Amygdala (tissue), 56 donors: ENCODE measurements at regions not wholly inside any gene's neighbourhood (a gene's known extent, or its start where the extent isn't known, plus 50 kb on each side); places are given as distances from the start of the nearest gene placed in this dataset.
"Not testable (repeated sequence)": the region's sequence is repeated elsewhere in the genome, so short reads cannot be mapped to it uniquely, and the experiment has no call there.

Source experiments
- DNase-seq, 56 donors: peaks; one replicate each; lab custom pipeline; 2025; lab: John Stamatoyannopoulos, UW

DNA sequence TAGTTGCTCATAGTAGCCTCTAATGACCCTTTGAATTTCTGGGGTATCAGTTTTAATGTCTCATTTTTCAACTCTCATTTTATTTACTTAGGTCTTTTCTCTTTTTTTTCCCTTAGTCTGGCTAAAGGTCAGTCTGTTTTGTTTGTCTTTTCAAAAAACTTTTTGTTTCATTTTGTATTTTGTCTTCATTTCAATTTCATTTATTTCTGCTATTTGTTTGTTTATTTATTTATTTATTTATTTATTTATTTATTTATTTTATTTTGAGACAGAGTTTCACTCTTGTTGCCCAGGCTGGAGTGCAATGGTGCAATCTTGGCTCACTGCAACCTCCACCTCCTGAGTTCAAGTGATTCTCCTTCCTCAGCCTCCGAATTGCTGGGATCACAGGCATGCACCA, 1076.9 kb downstream of the PCDH7 start:
- not testable (repeated sequence) for DNase-seq

DNA sequence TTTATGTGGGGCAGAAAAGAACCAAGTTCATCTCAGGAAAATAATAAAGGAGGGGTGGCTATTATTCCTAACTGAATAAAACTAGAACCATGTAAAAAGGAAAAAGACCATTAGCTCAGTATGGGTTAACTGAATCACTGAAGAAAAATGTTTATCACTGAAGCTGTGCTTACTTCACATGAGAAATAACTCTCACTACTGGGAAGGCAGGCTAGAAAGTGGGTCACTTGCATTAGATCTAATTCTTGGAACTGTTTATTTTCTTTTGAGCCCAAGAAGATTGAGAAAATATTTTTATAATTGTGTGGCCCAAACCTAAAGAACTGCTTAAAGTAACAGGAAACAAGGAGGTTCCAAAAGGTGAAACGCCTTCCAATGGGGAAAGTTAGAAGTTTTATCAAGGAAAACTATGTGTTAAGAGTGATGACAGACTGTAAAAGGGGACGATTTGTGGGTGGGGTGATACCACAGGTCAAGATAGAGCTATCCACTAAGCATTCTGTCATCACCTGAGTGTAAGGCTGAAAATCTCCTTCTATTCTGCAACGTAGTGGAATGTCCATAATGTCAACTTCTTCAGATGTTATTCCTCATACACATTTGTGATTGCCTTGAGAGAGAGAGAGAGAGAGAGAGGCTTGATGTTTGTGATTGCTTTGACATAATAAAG, 1083.5 kb downstream of the PCDH7 start:
- DNase-seq, result no peak

DNA sequence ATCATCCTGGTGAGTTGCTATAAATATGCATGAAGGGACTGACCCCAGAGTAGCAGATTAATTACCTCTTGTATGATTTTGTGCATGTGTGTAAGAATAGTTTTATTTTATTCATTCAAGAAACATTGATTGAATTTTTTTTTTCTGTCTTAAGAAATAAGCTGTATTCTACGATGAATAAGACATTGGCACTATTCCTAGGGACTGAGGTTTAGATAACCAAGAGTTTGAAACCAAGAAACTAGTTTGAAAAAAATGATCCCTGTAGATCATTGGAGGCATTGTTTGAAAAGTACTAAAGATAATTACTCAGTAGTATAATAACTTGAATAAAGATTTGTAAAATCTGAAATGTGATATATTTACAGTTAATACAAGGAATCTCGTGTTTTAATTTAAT, 1086.9 kb downstream of the PCDH7 start:
- DNase-seq, result no peak

DNA sequence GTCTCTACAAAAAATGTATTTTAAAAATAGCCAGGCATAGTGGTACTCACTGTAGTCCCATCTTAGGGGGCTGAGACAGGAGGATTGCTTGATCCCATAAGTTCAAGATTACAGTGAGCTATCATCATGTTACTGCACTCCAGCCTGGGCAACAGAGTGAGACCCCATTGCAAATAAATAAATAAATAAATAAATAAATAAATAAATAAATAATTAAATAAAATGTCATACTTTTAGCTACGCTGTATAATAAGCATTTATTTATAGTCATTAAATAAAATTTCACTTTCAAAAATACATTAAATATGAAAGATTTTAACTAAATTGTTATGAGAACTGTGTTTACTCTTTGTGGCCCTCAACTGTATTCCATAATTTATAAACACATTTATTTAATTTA, 1124.2 kb downstream of the PCDH7 start:
- no peak for DNase-seq

DNA sequence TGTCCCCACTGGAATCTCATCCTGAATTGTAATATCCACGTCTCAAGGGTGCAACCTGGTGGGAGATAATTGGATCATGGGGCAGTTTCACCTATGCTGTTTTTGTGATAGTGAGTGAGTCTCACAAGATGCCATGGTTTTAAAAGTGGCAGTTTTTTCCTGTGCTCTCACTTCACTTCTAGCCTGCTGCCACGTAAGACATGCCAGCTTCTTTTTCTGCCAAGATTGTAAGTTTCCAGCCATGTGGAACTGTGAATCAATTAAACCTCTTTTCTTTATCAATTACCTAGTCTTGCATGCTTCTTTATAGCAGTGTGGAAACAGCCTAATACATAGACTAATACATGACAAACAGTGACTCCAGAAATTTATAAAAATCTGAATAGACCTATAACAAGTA, 1131.8 kb downstream of the PCDH7 start:
- no peak for DNase-seq

DNA sequence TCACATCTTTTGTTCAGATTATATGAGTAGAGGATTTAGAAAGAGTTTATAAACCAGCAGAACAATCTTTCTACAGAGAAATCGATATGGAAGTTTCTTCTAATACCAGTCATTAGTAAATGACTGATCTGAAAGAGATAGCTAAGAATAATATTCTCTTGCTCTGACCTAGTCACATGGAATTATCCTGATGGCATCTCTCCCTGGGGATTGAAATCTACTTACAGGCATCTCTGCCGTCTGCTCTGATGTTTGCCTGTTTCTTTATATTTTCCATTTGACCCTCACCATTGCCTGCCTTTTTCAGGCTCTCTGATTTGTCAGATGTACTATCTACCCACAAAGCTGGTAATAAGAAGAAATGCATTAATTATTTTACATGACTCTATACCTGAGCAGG, 1157.3 kb downstream of the PCDH7 start:
- no peak for DNase-seq

DNA sequence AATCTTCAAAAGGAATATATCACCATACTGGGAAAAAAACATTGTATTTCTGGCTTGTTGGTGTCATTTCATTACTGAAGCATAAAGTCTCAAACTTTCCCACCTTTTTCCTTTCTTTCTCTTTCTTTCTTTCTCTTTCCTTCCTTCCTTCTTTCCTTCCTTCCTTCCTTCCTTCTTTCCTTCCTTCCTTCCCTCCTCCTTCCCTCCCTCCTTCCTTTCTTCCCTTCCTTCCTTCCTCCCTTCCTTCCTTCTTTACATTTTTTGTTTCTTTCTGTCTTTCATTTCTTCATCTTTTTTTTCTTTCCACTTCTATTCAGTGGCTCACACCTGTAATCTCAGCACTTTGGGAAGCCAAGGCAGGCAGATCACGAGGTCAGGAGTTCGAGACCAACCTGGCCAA, 1160.7 kb downstream of the PCDH7 start:
- not testable (repeated sequence) for DNase-seq

DNA sequence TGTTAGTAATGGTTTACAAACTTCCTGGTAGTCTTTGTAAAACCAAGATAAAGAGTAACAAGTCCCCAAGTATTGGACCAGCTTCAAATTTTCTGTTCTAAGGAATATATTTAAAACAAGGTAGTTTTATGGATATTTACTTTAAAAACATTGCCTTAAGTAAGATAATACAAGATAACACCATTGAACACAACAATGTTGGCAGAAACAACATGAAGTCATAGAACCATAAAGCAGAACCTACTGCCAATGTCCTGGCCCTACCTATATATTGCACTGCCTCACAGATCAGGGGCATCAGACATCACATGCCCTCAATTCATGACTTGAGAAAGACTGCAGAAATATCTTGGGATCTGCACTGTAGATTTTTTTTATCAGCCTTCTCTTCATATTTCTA, 1176.2 kb downstream of the PCDH7 start:
- no peak for DNase-seq

DNA sequence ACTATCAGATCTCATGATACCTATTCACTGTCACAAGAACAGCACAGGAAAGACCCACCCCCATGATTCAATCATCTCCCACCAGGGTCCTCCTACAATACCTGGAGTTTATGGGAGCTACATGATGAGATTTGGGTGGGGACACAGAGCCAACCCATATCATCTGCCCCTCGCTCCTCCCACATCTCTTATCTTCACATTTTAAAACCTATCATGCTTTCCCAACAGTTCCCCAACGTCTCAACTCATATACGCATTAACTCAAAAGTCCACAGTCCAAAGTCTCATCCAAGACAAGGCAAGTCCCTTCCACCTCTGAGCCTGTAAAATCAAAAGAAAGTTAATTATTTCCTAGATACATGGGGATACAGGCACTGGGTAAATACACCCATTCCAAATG, 1185.2 kb downstream of the PCDH7 start:
- DNase-seq, result no peak

DNA sequence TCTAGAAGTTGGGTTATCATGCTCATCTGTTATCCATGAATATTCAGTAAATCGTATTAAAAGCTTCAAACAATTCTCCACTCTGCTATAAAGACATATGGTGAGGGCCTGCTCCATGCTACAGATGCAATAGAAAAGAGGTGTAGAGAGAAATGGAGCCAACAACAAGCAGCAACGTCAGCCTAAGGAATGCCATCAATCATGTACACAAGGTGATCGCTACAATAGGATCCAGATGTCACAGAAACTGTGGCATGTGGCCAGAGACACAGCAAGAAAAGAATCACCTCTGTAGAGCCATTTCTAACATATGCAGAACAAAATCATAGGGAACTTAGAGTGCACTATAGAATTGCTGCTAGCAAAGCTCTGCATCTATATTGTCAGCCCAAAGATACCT, 1188.1 kb downstream of the PCDH7 start:
- DNase-seq, result no peak

DNA sequence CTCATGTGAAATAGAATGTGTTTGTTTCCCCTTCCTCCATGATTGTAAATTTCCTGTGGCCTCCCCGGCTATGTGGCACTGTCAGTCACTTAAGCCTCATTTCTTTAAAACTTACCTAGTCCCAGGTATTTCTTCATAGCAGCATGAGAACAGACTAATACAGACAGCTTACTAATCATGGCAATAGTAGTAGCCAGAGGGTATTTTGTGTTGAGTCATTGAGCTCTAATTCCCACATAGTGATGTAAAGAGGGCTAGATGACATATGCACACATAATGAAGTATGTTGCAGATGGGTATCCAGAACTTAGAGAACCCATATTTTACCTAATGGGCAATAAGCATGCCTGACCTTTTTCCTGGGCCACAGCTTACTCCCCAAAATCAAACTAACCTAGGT, 1197.2 kb downstream of the PCDH7 start:
- DNase-seq, result no peak

DNA sequence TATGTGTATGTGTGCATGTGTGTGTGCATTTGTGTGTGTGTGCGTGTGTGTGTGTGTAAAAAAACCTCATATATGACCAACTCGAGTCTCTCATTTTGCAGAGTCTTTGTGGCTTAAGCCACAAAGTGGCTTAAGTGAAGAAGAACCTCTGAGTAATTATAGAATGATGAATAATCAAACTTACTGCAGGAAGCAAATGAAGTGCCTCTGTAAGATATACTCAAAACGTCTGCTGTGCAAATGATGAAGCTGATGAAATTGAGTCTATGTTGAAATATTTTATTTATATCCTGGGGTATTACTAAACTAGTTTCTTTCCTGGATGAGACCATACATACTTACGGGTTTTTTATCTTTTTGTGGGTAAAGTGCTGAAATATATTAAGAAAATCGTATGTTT, 1198.7 kb downstream of the PCDH7 start:
- DNase-seq, result no peak

DNA sequence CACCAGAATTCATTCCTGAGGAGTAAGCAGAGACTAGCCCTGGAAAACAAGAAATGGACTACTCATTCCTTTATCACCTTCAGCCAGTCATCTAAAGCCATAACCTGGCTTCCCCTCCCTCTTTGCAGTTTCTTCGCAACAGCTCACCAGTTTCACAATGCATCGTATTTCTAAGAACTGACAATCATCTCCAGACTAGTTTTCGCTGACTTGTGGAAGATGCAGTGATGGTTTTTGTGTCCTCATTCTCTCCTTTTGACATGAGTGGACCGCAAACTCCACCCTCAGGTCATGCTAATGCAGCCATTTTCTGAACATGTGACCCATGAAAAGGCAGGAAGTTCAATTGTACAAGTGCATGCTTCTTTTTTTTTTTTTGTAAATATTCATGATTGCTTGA, 1203.5 kb downstream of the PCDH7 start:
- no peak for DNase-seq

DNA sequence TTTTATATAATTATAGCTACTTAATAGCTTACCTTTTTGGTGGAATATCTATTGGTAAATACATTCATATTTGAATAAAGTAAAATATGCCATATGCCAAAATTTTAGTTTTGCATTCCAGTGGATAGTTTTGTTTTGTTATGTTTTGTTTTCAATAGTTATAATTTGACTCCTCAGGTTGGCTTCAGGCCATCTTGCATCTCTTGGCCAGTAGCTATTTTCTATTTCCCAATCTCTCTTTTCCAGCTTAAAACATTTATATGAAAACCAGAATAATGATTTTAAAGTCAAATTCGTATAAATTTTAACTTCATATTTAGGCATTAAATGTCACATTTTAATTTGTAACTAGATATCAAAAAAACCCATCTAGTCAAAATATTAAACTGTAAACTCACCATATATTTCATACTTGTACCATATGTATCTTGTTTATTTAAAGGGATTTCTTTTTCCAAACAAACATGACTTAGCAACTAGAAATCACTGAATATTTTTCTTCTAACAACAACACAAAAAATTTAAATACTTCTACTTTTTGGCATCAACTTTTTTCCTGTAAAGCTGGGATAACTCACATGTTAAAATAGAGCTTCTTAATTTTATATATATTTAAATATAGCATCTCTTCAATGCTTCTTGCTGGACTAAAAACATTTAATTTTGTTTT, 1209.6 kb downstream of the PCDH7 start:
- DNase-seq, result no peak

DNA sequence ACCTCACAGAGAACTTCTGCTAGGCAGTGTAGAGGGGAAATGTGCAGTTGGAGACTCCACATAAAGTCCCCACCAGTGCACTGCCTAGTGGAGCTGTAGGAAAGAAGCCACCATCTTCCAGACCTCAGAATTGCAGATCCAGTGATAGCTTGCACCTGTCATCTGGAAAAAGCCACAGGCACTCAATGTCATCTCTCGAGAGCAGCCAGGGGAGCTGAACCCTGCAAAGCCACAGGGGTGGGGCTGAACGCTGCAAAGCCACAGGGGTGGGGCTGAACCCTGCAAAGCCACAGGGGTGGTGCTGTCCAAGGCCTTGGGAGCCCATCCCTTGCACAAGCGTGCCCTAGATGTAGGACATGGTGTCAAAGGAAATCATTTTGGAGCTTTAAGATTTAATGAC, 1226.3 kb downstream of the PCDH7 start:
- no peak for DNase-seq

DNA sequence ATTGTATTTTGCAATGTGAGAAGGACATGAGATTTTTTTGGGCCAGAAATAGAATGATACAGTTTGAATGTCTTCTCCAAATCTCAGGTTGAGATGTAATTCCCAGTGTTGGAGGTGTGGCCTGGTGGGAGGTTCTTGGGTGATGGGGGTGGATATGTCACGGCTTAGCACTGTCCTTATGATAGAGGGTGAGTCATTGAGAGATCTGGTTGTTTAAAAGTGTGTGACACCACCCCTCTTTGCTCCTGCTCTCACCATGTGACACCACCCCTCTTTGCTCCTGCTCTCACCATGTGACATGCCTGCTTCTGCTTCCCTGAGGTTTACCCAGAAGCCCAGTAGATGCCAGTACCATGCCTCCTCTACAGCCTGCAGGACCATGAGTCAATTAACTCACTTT, 1226.9 kb downstream of the PCDH7 start:
- DNase-seq, result no peak

DNA sequence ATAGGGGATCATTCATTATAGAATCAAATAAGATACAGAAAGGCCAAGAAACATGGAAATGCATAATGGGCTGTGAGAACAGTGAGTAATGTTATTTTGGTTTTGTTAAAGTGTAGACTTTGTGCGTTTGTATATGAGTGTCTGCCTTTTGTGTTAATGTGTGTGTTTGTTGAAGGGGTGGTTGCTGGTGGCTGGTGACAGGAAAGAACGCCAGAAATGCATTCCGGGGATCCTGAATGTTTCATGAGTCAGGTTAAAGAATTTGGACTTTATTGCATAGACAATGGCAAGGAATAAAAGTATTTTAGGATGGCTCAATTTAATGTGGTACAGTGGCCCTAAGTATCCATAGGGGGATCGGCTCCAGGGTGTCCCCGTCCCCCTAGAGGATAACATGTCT, 1228.9 kb downstream of the PCDH7 start:
- DNase-seq, result no peak

DNA sequence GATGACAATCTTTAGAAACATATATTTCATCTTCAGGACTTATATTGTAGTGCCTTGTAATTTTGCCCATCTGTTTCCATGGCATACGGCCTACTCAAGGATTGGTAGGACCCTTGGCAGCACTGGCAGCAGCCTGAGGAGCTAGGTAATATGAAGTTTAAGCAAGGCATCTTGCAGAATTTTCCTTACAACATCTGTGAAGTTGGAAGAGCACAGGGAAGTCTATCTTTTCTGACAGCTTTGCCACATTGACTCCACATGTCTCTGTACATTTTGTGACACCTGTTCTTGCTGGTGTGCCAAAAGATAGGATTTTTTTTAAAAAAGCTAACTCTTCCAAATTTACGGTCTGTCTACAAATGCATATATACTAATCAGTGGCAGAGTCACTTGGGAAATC, 1235.2 kb downstream of the PCDH7 start:
- DNase-seq, result no peak

DNA sequence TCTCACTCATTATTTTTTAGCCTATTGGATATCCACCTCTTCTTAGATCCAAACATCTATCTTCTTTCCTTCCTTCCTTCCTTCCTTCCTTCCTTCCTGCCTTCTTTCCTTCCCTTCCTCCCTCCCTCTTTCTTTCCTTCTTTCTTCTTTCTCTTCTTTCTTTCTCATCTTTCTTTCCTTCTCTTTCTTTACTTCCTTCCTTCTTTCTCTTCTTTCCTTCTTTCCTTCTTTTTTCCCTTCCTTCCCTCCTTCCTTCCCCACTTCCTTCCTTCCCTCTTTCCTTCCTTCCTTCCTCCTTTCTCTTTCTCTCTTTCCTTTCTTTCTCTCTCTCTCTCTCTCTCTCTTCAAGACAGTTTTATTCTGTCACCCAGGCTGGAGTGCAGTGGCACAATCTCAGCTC, 1239.8 kb downstream of the PCDH7 start:
- DNase-seq, result no peak

DNA sequence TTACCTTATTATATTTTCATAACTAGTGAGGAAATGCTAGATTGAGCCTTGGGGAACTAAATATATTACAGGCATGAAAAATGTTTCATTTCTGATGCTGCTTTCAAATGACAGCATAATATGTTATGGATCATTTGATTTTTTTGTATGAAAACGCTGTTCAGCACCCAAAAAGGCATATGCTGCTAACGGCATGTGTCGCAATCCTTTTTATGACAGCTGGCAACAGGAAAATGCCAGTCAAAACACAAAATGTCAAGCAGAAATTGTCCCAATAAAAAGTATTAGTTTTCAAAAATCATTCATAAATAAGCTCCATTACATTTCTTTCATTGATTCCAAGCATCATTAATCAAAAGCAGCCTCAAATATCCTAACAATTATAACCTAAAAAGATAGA, 1244.5 kb downstream of the PCDH7 start:
- no peak for DNase-seq

DNA sequence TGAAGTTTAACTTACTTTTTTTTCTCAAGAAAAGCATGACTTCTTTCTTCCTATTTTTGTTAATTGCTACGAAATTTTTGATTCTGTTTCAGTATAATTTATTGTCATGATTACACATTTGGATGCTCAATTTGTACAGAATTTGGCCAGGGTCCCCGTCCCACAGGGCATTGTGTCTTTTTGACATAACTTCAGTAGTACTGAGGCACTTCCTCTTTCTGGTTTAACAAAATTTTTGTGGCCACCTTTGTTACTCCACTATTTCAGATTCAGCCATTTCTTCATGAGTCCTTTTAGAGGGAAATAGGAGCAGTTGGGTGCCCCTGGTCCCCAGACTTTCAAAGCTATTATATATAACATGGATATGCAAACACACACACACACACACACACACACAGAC, 1248.7 kb downstream of the PCDH7 start:
- no peak for DNase-seq

DNA sequence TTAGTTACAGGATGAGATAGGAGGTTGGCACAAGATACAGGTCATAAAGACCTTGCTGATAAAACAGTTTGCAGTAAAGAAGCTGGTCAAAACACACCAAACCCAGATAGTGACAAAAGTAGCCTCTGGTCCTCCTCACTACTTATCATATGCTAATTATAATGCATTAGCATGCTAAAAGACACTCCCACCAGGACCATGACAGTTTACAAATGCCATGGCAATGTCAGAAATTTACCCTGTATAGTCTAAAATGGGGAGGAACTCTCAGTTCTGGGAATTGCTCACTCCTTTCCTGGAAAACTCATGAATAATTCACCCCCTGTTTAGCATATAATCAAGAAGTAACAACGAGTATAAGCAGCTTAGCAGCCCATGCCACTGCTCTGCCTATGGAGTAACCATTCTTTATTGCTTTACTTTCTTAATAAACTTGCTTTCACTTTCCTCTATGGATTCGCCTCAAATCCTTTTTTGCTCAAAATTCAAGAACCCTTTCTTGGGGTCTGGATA, 1254.4 kb downstream of the PCDH7 start:
- DNase-seq, result no peak

DNA sequence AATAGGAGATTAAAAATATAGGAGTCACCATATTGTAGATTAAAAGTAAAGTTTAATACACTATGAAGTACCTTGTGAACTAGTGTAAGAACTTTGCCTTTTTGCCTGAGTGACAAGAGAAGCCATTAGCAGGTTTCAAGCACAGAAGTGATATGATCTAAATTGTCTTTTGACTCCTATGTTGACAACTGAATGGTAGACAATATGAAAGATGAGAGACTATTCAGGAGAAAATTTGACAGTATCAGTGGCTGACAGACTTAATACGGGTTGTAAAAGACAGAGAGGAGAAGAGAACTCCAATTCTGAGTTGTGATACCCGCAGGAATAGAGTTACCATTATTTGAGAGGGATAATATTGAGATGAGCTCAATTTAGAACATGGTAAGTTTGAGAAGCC, 1259.8 kb downstream of the PCDH7 start:
- DNase-seq, result no peak
